Fibroblast of upper back skin (primary cell): ENCODE measurements at regions not wholly inside any gene's neighbourhood (a gene's known extent, or its start where the extent isn't known, plus 50 kb on each side); places are given as distances from the start of the nearest gene placed in this dataset.

Source experiments
- DNase-seq: peaks from one replicate; pipeline ENCODE4 v3.0.0-alpha.2; 2013

DNA sequence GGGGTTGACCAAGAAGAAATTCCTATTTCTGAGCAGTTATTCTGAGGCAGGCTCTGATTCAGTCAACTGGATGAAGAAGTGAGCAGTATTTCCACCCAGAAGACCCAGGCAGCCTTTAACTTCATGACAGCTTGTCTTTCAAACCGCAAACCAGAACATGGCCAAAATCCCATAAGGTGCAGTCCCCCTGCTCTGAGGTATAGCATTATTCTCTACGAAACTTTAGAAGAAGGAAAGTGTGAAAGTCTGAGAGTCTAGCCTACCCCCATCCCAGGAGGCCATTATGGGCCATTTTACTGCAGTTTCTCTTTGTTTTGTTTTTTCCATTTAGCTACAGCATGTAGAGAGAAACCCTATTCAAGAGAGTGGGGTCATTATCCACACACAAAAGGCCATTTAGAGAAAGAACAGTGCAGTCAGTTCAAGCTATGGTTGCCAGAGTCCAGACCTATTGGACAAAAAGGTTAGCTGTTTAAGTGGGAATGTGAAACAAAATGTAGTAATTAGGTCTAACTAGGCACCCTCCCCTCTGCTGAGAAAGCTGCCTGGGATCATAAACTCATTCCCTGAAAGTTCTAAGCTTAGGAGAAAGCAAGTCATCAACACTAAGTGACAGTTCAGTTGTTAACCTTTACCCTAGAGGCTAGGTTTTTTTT is 52.1 kb upstream of the RASGEF1B start:
- DNase-seq = no peak

GRCh38 chr4:81522711-81523110 is 51.0 kb upstream of the RASGEF1B start:
- DNase-seq = no peak

- DNase-seq = no peak
Measured at GRCh38 chr4:81521708-81522107, 50.0 kb upstream of the RASGEF1B start.
